GM12872 (cell line): ENCODE measurements at regions not wholly inside any gene's neighbourhood (a gene's known extent, or its start where the extent isn't known, plus 50 kb on each side); places are given as distances from the start of the nearest gene placed in this dataset.

Source experiments
- TF ChIP-seq, protein P1 (sequence below): IDR thresholded peaks from 3 replicates; pipeline ENCODE4 v1.5.1; 2011; ENCODE audit warnings: low read depth, mild to moderate bottlenecking, low read length, moderate library complexity; ENCODE audit not compliant: insufficient read depth

DNA sequence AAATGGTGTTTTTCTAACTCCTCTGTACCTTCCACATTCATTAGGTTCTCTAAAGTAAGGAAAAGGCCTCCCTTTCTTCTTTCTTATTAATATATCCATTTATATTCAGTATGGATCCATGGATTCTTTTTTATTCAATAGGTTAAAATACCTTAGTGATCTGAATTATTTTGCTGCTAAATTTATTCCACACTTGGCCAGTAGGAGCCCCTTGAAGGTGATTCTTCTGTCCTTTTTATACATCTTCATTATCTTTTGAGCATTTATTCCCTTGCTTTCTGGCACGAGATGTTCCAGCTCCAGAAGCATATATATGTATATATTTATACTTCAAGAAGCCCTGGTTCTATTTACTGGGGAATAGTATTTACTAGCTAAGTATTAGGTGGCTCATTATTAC lies 311.8 kb upstream of the SGCD start:
- TF ChIP-seq, protein P1, sequence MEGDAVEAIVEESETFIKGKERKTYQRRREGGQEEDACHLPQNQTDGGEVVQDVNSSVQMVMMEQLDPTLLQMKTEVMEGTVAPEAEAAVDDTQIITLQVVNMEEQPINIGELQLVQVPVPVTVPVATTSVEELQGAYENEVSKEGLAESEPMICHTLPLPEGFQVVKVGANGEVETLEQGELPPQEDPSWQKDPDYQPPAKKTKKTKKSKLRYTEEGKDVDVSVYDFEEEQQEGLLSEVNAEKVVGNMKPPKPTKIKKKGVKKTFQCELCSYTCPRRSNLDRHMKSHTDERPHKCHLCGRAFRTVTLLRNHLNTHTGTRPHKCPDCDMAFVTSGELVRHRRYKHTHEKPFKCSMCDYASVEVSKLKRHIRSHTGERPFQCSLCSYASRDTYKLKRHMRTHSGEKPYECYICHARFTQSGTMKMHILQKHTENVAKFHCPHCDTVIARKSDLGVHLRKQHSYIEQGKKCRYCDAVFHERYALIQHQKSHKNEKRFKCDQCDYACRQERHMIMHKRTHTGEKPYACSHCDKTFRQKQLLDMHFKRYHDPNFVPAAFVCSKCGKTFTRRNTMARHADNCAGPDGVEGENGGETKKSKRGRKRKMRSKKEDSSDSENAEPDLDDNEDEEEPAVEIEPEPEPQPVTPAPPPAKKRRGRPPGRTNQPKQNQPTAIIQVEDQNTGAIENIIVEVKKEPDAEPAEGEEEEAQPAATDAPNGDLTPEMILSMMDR = no peak

DNA sequence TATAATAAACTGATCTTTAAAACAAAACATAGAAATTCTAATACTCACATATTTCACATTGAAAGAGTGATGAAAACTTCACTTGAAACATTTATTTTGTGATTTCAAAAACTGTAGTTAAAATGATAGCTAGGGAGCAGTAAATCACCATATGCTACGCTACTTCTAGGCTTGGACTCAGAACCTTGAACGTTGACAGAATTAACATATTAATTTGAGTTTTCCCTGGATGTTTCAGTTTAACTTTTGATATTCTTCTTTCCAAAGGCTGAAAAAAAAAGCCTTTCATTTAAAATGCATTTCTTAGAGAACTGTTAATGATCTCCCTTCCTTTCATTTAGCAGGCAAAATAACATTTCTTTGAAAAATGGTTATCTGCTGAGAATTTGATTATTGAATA lies 307.8 kb upstream of the SGCD start:
- TF ChIP-seq, protein P1 = no peak

DNA sequence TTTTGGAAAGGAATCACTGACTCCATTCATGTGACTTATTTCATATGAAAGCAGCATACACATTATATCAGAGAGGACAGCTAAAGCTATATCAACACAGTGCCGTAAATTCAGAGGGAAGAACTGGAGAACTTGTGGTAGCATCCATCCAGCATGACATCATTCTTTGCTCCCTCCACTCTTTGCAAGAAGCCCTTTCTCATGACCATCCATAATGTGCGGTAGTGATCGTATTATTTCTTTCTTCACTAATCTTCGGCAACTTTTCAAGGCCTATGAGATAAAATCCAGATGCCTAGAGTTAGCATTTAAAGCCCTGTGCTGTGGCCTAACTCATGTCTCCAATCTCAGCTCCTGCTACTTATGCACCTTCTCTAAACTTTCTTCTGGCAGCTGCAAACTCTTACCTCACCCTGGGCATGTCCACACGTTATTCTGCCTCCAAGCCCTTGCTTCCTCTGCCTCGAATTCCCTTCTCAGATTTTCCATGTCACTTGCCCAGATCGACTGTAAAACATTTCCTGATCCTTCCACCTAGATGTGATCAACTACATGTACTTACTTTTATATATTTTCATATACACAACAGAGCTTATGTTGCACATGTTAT lies 307.3 kb upstream of the SGCD start:
- TF ChIP-seq, protein P1 = no peak

DNA sequence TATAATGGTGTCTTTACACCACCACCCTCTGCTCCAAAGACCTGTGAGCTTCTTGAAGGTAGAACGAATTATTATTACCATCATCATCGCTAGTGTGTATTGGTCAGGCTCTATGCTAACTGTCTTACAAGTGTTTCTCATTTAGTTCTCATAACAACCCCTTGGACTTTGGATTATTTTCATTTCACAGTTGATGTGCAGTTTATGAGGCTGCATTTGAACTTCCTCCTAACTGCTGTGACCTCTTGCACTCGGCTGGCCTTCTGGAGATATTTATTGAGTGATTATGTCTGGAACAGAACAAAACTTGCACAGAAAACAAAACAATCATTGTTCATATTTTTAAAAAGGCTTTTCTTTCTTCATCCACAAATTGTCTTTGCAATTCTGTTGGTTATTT lies 306.3 kb upstream of the SGCD start:
- TF ChIP-seq, protein P1 = no peak

DNA sequence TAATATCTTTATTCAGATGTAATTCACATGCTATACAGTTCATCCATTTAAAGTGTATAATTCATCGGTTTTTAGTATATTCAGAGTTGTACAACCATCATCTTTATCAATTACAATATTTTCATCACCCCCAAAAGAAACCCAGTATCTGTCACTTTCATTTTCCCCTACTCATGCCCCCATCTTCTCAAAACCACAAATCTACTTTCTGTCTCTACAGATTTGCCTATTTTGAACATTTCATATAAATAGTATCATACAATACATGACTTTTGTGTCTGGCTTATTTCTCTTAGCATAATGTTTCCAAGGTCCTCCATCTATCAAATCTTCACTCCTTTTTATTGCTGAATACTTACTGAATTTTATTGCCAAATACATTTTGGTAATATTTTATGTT lies 305.1 kb upstream of the SGCD start:
- TF ChIP-seq, protein P1 = no peak

DNA sequence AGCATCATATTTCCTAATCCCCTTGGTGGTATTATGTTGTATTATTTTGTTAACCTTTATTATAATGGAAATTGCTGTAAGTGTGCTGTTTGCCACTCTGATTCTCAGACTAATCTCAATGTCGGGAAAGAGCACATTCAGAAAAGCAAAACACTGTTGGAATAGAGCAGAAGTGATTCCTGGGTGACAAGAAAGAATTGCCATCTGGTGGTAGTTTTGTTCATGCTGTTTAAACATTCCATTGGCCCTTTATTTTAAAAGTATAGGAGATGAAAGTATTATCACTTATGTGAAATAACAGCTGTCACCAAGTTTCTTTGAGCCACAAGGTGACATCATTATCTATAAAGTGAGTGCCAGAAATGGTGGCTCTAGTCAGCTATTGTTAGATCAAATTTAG lies 301.3 kb upstream of the SGCD start:
- TF ChIP-seq, protein P1 = no peak

DNA sequence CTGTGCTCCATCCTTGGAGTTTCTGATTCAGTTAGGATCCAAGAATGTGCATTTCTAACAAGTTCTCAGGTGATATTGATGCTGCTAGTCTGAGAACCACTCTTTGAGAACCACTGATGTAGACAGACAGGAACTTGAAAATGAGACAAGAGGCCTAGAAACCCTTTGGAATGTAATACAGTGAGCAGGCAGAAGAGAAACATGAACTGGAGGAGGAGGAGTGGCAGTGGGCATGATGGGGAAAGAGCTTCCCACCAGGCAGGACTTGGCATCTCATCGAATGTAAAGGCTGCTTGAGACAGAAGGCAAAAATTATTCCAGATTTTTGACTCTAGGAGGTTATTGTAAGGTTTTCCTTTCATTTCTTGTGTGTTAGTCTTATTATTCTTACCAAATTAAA lies 295.8 kb upstream of the SGCD start:
- TF ChIP-seq, protein P1 = no peak

DNA sequence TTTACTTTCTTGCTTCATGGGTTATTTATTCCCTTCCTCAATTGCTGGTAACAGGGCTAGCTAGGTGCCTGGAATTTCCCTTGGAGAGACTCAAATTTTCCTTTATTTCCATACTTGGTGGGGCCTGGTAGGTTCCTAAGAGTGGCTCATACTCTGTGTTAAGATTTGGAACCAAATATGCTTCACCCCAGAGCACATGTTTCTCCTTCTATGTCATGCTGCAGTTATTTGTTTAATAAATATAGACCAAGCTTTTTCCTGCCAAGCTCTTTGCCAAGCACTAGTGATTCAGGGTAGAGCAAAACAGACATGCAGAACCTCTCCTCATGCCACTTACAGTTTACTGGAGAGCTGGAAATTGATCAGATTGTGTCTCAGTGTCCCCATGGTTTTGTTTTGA lies 290.3 kb upstream of the SGCD start:
- TF ChIP-seq, protein P1 = no peak
